ENCODE measurements at regions not wholly inside any gene's neighbourhood (a gene's known extent, or its start where the extent isn't known, plus 50 kb on each side); places are given as distances from the start of the nearest gene placed in this dataset.
A peak's percentile ranks its signal among the peaks of the same experiment; 100 is the strongest.

DNA sequence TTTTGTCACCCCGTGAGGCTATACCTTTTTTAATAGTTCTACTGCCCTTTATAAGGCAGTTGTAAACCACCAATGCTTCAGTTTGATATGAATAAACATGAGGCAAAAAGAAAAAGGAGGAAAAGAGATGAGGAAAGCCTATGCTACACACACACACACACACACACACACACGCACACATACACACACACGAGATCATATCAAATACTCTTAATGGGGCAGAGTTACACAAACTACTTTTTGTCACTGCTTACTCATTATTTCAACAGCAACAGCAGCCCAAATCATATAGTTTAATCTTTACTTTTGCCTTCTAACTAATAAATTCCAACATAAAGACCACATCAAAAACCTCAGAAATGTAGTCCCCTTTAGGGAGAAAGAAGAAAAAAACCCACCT lies 116.8 kb upstream of the PAM start:
- Histone ChIP-seq H3K4me3 (ENCODE audit: low read length) (no peak overlapping the region), H3K27me3 (replicated peaks; ENCODE audit: control insufficient read depth, insufficient read depth, low read length) (no peaks in the 10 kb centered on the region), H3K4me1 (ENCODE audit: control insufficient read depth, insufficient read depth, low read length) (peaks cover 9% of the 10 kb centered on the region), H3K36me3 (ENCODE audit: control insufficient read depth, insufficient read depth, low read length, severe bottlenecking) (no peaks in the 10 kb centered on the region), H3K9me3 (ENCODE audit: control insufficient read depth, low read length) (peaks cover 11% of the 10 kb centered on the region), H3K9ac (ENCODE audit: low read length) (no peak overlapping the region)
- peak; percentile 46 for DNase-seq (ENCODE audit: low read depth)

DNA sequence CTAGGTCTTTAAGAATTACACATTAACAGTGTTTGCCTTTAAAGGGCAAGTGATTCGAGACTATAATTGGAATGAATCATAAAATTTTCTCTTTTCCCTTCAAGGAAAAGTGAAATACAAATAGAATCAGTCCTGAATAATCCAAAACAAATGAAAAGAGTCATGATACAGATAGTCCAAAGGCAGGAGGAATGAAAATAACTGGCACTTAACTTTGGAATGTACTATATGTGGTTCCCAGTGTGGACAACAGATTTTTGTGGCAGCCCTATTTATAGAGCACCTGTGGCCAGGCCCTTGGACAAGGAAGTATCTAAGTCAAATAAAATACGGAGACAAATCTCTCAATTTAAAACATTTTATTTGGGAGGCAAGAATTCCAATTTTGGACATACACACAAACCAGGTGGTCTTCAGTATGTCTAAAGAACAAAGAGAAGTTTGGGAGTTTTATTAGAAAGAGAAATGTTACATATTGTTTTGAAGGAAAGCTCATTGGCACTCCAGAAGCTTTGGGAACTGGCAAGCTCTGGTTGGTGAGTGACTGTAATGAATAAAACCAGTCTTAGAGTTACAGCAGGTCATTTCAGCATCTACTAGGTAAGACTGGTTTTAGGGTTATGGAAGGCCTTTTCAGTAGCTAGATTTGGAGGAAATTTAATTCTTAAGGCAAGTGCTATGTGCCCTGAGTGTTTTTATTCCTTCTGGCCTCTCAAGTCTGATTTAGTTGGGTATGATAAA lies 116.0 kb upstream of the PAM start:
- no peaks in the 10 kb centered on the region for H3K36me3 ChIP-seq (ENCODE audit: control insufficient read depth, insufficient read depth, low read length, severe bottlenecking)
- H3K9ac ChIP-seq (ENCODE audit: low read length), result no peak overlapping the region
- peaks cover 10% of the 10 kb centered on the region for H3K9me3 ChIP-seq (ENCODE audit: control insufficient read depth, low read length)
- H3K4me3 ChIP-seq (ENCODE audit: low read length), result no peak overlapping the region
- no peaks in the 10 kb centered on the region for H3K27me3 ChIP-seq (replicated peaks; ENCODE audit: control insufficient read depth, insufficient read depth, low read length)
- H3K4me1 ChIP-seq (ENCODE audit: control insufficient read depth, insufficient read depth, low read length), result peaks cover 9% of the 10 kb centered on the region
- DNase-seq (ENCODE audit: low read depth), result peak; percentile 33

DNA sequence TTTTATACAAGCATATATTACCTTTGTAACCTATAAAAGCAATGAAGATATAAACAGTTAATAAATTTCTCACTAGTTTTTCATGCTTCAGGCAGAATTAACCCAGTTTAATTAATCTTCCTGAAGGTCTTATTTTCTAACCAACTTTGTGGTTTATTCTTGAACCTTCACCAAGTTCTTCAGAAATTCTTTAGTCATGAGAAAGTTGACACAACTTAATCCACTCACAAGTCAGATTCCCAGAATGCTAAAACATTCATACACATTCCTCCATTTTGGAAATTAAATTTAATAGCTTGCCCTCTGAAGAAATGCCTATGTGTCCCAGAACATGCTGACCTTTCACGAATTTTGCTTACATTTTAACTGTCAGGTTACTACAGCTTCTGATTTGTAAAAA lies 105.4 kb upstream of the PAM start:
- peak; percentile 25 for DNase-seq (ENCODE audit: low read depth)

DNA sequence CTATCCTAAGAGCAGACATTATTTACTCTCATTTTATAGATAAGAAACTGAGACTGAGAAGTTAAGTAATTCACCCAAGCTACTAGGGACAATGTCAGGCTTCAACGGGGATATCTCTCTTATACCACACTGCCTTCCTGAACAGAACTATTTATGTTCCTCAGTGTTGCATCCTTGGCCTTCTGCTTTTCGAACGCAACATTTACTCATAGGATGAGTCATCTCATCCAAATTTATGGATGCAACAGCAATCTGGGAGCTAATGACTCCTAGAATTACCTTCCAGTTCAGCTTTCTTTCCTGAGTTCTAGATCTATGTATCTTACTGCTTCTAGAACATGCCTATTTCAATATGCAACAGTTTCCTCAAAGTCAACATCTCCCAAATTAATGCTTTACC lies 103.6 kb upstream of the PAM start:
- no peak overlapping the region for H3K4me3 ChIP-seq (ENCODE audit: low read length)
- no peaks in the 10 kb centered on the region for H3K27me3 ChIP-seq (replicated peaks; ENCODE audit: control insufficient read depth, insufficient read depth, low read length)
- peaks cover 7% of the 10 kb centered on the region for H3K9me3 ChIP-seq (ENCODE audit: control insufficient read depth, low read length)
- H3K36me3 ChIP-seq (ENCODE audit: control insufficient read depth, insufficient read depth, low read length, severe bottlenecking), result no peaks in the 10 kb centered on the region
- H3K9ac ChIP-seq (ENCODE audit: low read length), result no peak overlapping the region
- H3K4me1 ChIP-seq (ENCODE audit: control insufficient read depth, insufficient read depth, low read length), result peaks cover 25% of the 10 kb centered on the region
- DNase-seq (ENCODE audit: low read depth), result no peak

More for the DNA sequence above, 105.4 kb upstream of the PAM start:
- Histone ChIP-seq H3K4me3 (ENCODE audit: low read length) (no peak overlapping the region), H3K27me3 (replicated peaks; ENCODE audit: control insufficient read depth, insufficient read depth, low read length) (no peaks in the 10 kb centered on the region), H3K36me3 (ENCODE audit: control insufficient read depth, insufficient read depth, low read length, severe bottlenecking) (no peaks in the 10 kb centered on the region), H3K9ac (ENCODE audit: low read length) (peak overlapping the region; percentile 18), H3K4me1 (ENCODE audit: control insufficient read depth, insufficient read depth, low read length) (peaks cover 19% of the 10 kb centered on the region), H3K9me3 (ENCODE audit: control insufficient read depth, low read length) (peaks cover 24% of the 10 kb centered on the region)

DNA sequence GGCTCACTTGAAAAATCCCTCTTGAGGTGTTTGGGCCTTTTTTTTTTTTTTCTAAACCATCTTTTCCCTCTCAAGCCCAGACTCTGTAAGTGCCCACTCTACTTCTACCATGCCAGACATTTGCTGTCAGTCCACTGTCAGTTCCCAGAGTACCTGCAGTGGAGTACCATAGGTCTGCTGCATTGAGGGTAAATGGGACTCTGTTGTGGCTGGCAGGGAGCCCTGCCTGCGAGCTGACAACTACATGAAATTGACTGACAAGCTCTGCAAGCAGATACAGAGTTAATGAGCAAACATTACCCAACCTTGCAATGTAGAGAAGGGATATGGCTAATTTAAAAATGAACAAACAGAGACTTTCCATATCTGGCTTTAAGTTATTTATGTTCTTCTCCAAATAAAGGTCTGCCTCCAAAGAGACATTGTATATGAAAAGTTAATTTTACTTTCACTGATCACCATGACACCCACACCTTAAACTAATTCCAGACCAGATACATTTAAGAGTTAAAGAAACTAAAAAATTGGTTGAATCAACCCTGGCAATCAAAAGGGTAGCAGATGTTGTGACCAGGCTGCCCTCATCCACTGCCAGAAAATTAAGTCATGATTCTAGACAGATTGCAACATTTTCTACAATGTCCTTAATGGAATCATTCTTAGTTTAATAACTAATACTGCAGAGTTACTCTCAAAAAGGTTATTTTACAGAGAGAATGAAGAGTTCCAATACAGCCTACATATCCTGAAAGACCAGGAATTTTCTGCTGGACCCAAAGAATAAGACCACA lies 100.4 kb upstream of the PAM start:
- H3K9me3 ChIP-seq (ENCODE audit: control insufficient read depth, low read length), result no peaks in the 10 kb centered on the region
- H3K4me3 ChIP-seq (ENCODE audit: low read length), result no peak overlapping the region
- H3K36me3 ChIP-seq (ENCODE audit: control insufficient read depth, insufficient read depth, low read length, severe bottlenecking), result no peaks in the 10 kb centered on the region
- no peak overlapping the region for H3K9ac ChIP-seq (ENCODE audit: low read length)
- H3K4me1 ChIP-seq (ENCODE audit: control insufficient read depth, insufficient read depth, low read length), result peaks cover 20% of the 10 kb centered on the region
- no peaks in the 10 kb centered on the region for H3K27me3 ChIP-seq (replicated peaks; ENCODE audit: control insufficient read depth, insufficient read depth, low read length)
- DNase-seq (ENCODE audit: low read depth), result no peak

DNA sequence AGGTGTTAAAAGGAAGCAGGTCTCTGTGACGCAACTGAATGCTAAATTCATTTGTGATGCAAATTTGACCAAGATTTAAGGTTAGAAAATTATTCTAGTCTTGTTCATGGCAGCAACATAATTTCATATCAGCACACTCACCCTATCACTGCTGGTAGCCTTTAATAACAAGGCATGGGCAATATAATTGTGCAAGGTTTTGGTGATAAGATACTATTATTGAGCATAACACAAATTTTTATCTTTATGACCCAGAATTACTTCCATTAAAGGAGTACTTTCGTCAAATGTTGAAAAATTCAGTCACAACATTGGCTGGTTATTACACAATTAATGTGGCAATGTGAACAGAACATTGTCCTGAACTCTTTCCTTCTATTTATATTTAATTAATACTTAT lies 96.0 kb upstream of the PAM start:
- H3K27me3 ChIP-seq (replicated peaks; ENCODE audit: control insufficient read depth, insufficient read depth, low read length), result no peaks in the 10 kb centered on the region
- no peak overlapping the region for H3K4me3 ChIP-seq (ENCODE audit: low read length)
- peaks cover 14% of the 10 kb centered on the region for H3K4me1 ChIP-seq (ENCODE audit: control insufficient read depth, insufficient read depth, low read length)
- no peak overlapping the region for H3K9ac ChIP-seq (ENCODE audit: low read length)
- no peaks in the 10 kb centered on the region for H3K9me3 ChIP-seq (ENCODE audit: control insufficient read depth, low read length)
- DNase-seq (ENCODE audit: low read depth), result no peak
- H3K36me3 ChIP-seq (ENCODE audit: control insufficient read depth, insufficient read depth, low read length, severe bottlenecking), result no peaks in the 10 kb centered on the region

DNA sequence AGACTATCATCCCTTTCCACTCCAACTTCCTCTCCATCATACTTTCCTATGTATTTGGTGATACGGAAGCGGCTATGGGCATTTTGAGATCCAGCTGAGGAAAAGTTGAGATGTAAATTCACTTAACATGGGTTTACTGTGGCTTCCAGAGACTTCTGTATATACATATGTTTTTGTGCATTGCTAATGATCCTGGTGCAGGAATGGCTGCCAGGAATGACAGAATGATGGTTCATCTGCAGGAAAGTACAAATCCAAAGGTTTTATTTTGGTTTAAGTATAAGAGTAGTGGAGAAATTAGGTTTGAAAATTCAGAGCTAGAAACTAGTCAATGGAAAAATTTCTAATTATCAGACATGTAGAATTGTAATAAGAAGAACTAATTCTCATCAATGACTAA lies 95.0 kb upstream of the PAM start:
- peaks cover 17% of the 10 kb centered on the region for H3K4me1 ChIP-seq (ENCODE audit: control insufficient read depth, insufficient read depth, low read length)
- no peak overlapping the region for H3K9ac ChIP-seq (ENCODE audit: low read length)
- no peak overlapping the region for H3K4me3 ChIP-seq (ENCODE audit: low read length)
- no peaks in the 10 kb centered on the region for H3K9me3 ChIP-seq (ENCODE audit: control insufficient read depth, low read length)
- no peak for DNase-seq (ENCODE audit: low read depth)
- no peaks in the 10 kb centered on the region for H3K27me3 ChIP-seq (replicated peaks; ENCODE audit: control insufficient read depth, insufficient read depth, low read length)
- no peaks in the 10 kb centered on the region for H3K36me3 ChIP-seq (ENCODE audit: control insufficient read depth, insufficient read depth, low read length, severe bottlenecking)

DNA sequence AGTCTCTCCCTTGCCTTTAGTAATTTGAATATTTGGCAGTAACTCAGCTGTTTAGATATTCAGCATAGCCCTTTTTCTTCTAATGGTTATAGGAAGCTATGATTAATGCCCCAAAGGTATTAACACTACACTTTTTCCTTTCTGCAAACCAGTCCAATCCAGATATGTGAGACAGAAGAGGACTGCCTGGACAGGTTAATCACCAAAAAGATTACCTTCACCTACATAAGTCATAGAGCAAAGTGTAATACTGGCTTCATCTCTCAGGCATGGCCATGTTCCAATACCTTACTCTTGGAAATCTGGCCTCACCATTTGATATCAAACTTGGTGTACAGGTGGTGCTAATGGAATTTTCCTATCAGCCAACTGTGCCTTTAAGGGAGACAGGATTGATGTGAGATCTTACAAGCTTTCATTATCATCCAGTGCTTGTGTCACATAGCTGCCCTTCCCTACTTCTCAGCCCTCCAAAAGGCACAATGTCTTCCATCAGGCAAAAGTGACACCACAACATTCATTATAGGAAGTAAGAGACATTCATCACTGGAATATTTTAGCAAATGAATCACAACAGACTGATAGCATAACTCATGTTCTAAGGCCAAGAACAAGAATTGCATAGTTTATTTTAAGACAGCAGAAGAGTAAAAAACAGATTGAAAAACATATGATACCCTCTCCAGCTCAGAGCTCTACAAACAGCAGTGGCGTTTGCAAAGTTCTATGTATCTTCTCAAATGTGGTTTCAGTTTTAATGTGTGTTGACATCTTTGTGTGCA lies 91.2 kb upstream of the PAM start:
- H3K4me1 ChIP-seq (ENCODE audit: control insufficient read depth, insufficient read depth, low read length), result peaks cover 17% of the 10 kb centered on the region
- H3K36me3 ChIP-seq (ENCODE audit: control insufficient read depth, insufficient read depth, low read length, severe bottlenecking), result no peaks in the 10 kb centered on the region
- peak overlapping the region; percentile 58 for H3K4me3 ChIP-seq (ENCODE audit: low read length)
- H3K9ac ChIP-seq (ENCODE audit: low read length), result no peak overlapping the region
- DNase-seq (ENCODE audit: low read depth), result peak; percentile 68
- no peaks in the 10 kb centered on the region for H3K9me3 ChIP-seq (ENCODE audit: control insufficient read depth, low read length)
- no peaks in the 10 kb centered on the region for H3K27me3 ChIP-seq (replicated peaks; ENCODE audit: control insufficient read depth, insufficient read depth, low read length)

DNA sequence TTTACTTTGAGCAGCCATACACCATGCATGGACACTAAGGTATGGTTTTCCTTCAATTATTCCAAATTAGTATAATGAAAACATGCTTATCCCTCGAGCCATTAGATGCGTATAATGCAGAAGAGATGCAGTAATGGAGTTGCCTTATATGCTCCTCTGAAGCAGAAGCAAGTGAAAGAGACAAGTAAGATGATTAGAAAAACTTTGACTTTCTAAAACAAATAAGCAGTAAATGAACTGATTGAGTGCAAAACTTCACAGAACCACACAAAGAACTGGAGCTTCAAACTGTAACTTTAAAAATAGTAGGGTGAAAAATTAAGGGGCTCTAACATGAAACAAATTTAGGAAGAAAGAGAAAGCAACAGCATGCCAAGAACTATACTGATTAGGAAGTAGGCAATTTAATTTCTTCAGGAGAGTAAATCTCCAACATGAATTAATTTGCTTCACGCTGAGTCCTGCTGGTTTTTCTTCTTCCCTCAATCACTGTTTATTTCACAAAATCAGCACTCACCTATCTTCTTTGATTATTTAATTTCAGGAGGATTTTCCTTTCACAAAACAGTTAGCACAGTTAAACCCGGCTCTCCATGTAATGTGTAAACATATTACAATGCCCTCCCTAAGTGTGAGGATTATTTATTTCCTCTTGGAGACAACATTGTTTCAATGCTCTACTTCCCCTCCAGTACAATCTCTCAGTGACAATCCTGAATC lies 90.3 kb upstream of the PAM start:
- Histone ChIP-seq H3K9me3 (ENCODE audit: control insufficient read depth, low read length) (no peaks in the 10 kb centered on the region), H3K4me1 (ENCODE audit: control insufficient read depth, insufficient read depth, low read length) (peaks cover 17% of the 10 kb centered on the region), H3K4me3 (ENCODE audit: low read length) (peak overlapping the region; percentile 58), H3K36me3 (ENCODE audit: control insufficient read depth, insufficient read depth, low read length, severe bottlenecking) (no peaks in the 10 kb centered on the region), H3K27me3 (replicated peaks; ENCODE audit: control insufficient read depth, insufficient read depth, low read length) (no peaks in the 10 kb centered on the region), H3K9ac (ENCODE audit: low read length) (no peak overlapping the region)
- peak; percentile 14 for DNase-seq (ENCODE audit: low read depth)

DNA sequence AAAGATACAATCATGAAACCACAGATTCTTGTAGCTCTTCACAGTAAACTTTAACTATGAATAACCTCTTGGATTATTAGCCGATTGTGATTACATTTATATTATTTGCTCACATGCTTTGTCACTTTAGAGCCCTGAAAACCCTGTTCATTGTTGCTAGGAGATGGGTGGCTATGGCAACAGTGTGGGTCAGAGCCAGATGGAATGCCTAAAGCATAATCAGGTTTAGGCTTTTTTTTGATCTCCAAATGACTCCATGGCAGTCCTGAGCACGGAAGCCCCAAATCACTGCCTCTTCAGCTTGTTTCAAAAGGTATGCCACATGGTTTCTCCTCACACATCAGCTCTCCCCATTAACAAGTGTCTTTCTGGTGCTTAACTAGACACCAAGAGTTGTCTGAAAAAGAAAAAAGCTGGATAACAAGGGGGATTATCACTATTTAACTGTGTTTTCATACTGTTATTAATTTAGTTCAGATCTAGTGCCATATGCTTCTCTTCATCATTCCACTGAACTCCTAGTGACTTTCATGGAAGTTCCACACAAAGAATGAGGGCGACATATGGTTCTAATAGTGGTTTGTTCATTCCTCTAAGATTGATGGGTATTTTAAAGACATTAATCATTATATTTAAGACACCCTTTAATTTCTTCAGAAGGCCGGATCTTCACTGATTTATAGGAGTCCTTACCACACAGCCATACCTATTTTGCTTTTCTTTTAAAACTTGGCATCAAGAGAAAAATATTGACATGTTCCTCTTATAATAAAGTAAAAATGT lies 88.8 kb upstream of the PAM start:
- H3K4me1 ChIP-seq (ENCODE audit: control insufficient read depth, insufficient read depth, low read length), result peaks cover 17% of the 10 kb centered on the region
- DNase-seq (ENCODE audit: low read depth), result peak; percentile 24
- no peak overlapping the region for H3K9ac ChIP-seq (ENCODE audit: low read length)

More for the DNA sequence above, 88.8 kb upstream of the PAM start:
- Histone ChIP-seq H3K4me3 (ENCODE audit: low read length) (no peak overlapping the region), H3K36me3 (ENCODE audit: control insufficient read depth, insufficient read depth, low read length, severe bottlenecking) (no peaks in the 10 kb centered on the region), H3K9me3 (ENCODE audit: control insufficient read depth, low read length) (no peaks in the 10 kb centered on the region), H3K27me3 (replicated peaks; ENCODE audit: control insufficient read depth, insufficient read depth, low read length) (no peaks in the 10 kb centered on the region)

Measured in adipocyte (in vitro differentiated cells).